ENCODE measurements at regions not wholly inside any gene's neighbourhood (a gene's known extent, or its start where the extent isn't known, plus 50 kb on each side); places are given as distances from the start of the nearest gene placed in this dataset.

GRCh38 chr11:109795234-109795633, 298.0 kb upstream of the ZC3H12C start:
- Mint-ChIP-seq H3K36me3 (no peaks in the 10 kb centered on the region), H3K27me3 (ENCODE audit: low read depth) (no peaks in the 10 kb centered on the region), H3K9me3 (peaks cover 29% of the 10 kb centered on the region), H3K27ac (no peak overlapping the region), H3K4me3 (no peak overlapping the region), H3K4me1 (no peaks in the 10 kb centered on the region)
- DNase-seq (ENCODE audit: low spot score in 2 of 2, unreplicated experiment in 2 of 2) = no peak
- no peak for TF ChIP-seq CTCF (IDR thresholded peaks at IDR 0.05; ENCODE audit: unreplicated experiment)

GRCh38 chr11:109796253-109796652, 296.9 kb upstream of the ZC3H12C start:
- DNase-seq (ENCODE audit: low spot score in 2 of 2, unreplicated experiment in 2 of 2) = no peak
- Mint-ChIP-seq H3K4me1 (no peaks in the 10 kb centered on the region), H3K27ac (no peak overlapping the region), H3K36me3 (no peaks in the 10 kb centered on the region), H3K27me3 (ENCODE audit: low read depth) (no peaks in the 10 kb centered on the region), H3K4me3 (no peak overlapping the region), H3K9me3 (peaks cover 34% of the 10 kb centered on the region)
- TF ChIP-seq CTCF (IDR thresholded peaks at IDR 0.05; ENCODE audit: unreplicated experiment) = no peak

DNA sequence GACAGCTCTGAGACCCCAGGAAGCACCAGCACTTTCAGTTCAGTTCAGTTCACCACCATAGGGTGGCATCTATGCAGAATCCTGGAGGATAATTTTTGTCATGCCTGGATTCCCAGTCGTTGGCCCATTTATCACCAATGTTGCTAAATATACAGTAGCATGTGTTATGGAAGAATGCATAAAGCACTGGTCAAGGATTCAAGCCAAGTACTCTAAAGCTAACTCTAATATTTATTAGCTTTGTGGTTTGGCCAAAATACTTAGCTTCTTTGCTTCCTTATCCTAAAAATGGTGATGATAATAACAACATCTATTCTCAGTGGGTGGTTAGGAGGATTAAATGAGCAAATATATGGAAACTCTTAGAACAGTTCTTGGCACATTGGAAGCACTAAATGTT, 294.7 kb upstream of the ZC3H12C start:
- Mint-ChIP-seq H3K36me3 (no peaks in the 10 kb centered on the region), H3K4me3 (no peak overlapping the region), H3K27ac (no peak overlapping the region), H3K4me1 (no peaks in the 10 kb centered on the region), H3K9me3 (peaks cover 34% of the 10 kb centered on the region), H3K27me3 (ENCODE audit: low read depth) (no peaks in the 10 kb centered on the region)
- TF ChIP-seq CTCF (IDR thresholded peaks at IDR 0.05; ENCODE audit: unreplicated experiment) = no peak
- no peak for DNase-seq (ENCODE audit: low spot score in 2 of 2, unreplicated experiment in 2 of 2)

DNA sequence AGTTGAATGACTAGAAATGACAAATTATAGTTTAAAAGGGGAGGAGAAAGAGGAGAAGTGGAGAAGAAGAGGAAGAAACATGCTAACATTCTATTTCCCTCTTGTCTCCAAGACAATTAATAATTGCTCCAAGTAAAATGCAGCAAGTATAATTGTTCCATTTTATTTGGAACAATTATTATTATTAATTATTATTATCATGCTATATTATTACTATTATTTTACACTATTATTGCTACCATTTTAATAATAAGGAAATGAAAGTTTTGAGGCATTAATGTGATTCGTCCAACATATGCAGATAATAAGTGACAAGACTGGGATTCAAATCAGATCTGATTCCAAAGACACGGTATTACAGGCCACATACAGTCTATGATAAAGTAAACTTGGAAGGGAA, 293.6 kb upstream of the ZC3H12C start:
- Mint-ChIP-seq H3K9me3 (peaks cover 29% of the 10 kb centered on the region), H3K4me3 (no peak overlapping the region), H3K27me3 (ENCODE audit: low read depth) (no peaks in the 10 kb centered on the region), H3K27ac (no peak overlapping the region), H3K4me1 (no peaks in the 10 kb centered on the region), H3K36me3 (no peaks in the 10 kb centered on the region)
- DNase-seq (ENCODE audit: low spot score in 2 of 2, unreplicated experiment in 2 of 2) = no peak
- no peak for TF ChIP-seq CTCF (IDR thresholded peaks at IDR 0.05; ENCODE audit: unreplicated experiment)

DNA sequence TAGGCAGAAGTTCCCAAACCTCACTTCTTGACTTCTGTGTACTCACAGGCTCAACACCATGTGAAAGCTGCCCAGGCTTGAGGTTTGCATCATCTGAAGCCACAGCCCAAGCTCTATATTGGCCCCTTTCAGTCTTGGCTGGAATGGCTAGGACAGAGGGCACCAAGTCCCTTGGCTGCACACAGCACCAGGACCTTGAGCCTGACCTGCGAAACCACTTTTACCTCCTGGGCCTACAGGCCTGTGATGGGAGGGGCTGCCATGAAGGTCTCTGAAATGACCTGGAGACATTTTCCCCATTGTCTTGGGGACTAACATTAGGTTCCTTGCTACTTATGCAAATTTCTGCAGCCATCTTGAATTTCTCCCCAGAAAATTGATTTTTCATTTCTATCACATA, 288.3 kb upstream of the ZC3H12C start:
- Mint-ChIP-seq H3K9me3 (peaks cover 18% of the 10 kb centered on the region), H3K27ac (no peak overlapping the region), H3K27me3 (ENCODE audit: low read depth) (no peaks in the 10 kb centered on the region), H3K36me3 (no peaks in the 10 kb centered on the region), H3K4me1 (no peaks in the 10 kb centered on the region), H3K4me3 (no peak overlapping the region)
- no peak for DNase-seq (ENCODE audit: low spot score in 2 of 2, unreplicated experiment in 2 of 2)
- TF ChIP-seq CTCF (IDR thresholded peaks at IDR 0.05; ENCODE audit: unreplicated experiment) = no peak

- no peak for TF ChIP-seq CTCF (IDR thresholded peaks at IDR 0.05; ENCODE audit: unreplicated experiment)
- no peak for DNase-seq (ENCODE audit: low spot score in 2 of 2, unreplicated experiment in 2 of 2)
- H3K27ac Mint-ChIP-seq = no peak overlapping the region
- H3K27me3 Mint-ChIP-seq (ENCODE audit: low read depth) = no peaks in the 10 kb centered on the region
- peaks cover 7% of the 10 kb centered on the region for H3K4me1 Mint-ChIP-seq
- no peak overlapping the region for H3K4me3 Mint-ChIP-seq
- no peaks in the 10 kb centered on the region for H3K36me3 Mint-ChIP-seq
- peaks cover 13% of the 10 kb centered on the region for H3K9me3 Mint-ChIP-seq
These were observed 287.0 kb upstream of the ZC3H12C start for GRCh38 chr11:109806205-109806604.
